ENCODE measurements at regions not wholly inside any gene's neighbourhood (a gene's known extent, or its start where the extent isn't known, plus 50 kb on each side); places are given as distances from the start of the nearest gene placed in this dataset.

GRCh38 chr1:219276049-219276738, 102.5 kb downstream of the LYPLAL1 start:
- no peak for DNase-seq (ENCODE audit: low spot score)

GRCh38 chr1:219273088-219273686, 99.5 kb downstream of the LYPLAL1 start:
- no peak for DNase-seq (ENCODE audit: low spot score)

- no peak for DNase-seq (ENCODE audit: low spot score)
Measured at GRCh38 chr1:219271818-219272535, 98.3 kb downstream of the LYPLAL1 start.

- DNase-seq (ENCODE audit: low spot score), result no peak
Measured at GRCh38 chr1:219269171-219269570, 95.5 kb downstream of the LYPLAL1 start.

- no peak for DNase-seq (ENCODE audit: low spot score)
Measured at GRCh38 chr1:219266524-219266923, 92.8 kb downstream of the LYPLAL1 start.

- DNase-seq (ENCODE audit: low spot score), result no peak
Measured at GRCh38 chr1:219265026-219265515, 91.4 kb downstream of the LYPLAL1 start.

- DNase-seq (ENCODE audit: low spot score), result no peak
Measured at GRCh38 chr1:219264561-219264960, 90.9 kb downstream of the LYPLAL1 start.

Data from left forelimb (tissue), 1 donor.